Transverse colon (tissue), 3 donors: ENCODE measurements at regions not wholly inside any gene's neighbourhood (a gene's known extent, or its start where the extent isn't known, plus 50 kb on each side); places are given as distances from the start of the nearest gene placed in this dataset.

Experiments
- CTCF ChIP-seq, 5 experiments: fragments of 200-600 bp in 3 of 5; fragments of 450-650 bp in 2 of 5; sonication (generic) in 3 of 5; IDR thresholded peaks; 1 replicate in 2 of 5; 2 replicates in 3 of 5; pipeline ENCODE4 v1.5.1; 2016 to 2017; ENCODE audit warnings: antibody characterized with exemption in 5 of 5, inconsistent platforms in 3 of 5, mild to moderate bottlenecking in 2 of 5, moderate library complexity in 1 of 5
- POLR2A ChIP-seq: fragments of 450-650 bp; IDR thresholded peaks from one replicate; pipeline ENCODE4 v1.6.1; 2016; ENCODE audit warnings: antibody characterized with exemption, mild to moderate bottlenecking, moderate library complexity

GRCh38 chr13:62057286-62057685 is 641.6 kb upstream of the PCDH20 start:
- TF ChIP-seq CTCF (IDR thresholded peaks at IDR 0.05) = no peak
- no peak for TF ChIP-seq POLR2A
